Activated naive CD8-positive, alpha-beta T cell treated with anti-CD3 and anti-CD28 coated beads, Interleukin-2, amount 10 ng/mL, durations not matched to agents 7 days and 5 days (primary cell): ENCODE measurements at regions not wholly inside any gene's neighbourhood (a gene's known extent, or its start where the extent isn't known, plus 50 kb on each side); places are given as distances from the start of the nearest gene placed in this dataset.
A peak's percentile ranks its signal among the peaks of the same experiment; 100 is the strongest.

Experiments used
- ATAC-seq: fragments of 150-1000 bp; cut with Tn5 transposase; one replicate; pipeline ENCODE4 v1.10.0; 2021; ENCODE audit warnings: low read depth, moderate library complexity
- POLR2A ChIA-PET: fragments of 350-600 bp; sonication (Branson Sonifier 250); formaldehyde crosslinking; loops from one replicate; lab custom pipeline; 2021; ENCODE audit warnings: antibody characterized with exemption; lab: Charles Lee
- DNase-seq: peaks from one replicate; pipeline ENCODE4 v3.0.0; 2021
- H3K27ac Mint-ChIP-seq: one replicate; pipeline ENCODE4 v1.8.0; 2022; ENCODE audit warnings: mild to moderate bottlenecking, mixed read lengths
- H3K27me3 Mint-ChIP-seq: one replicate; pipeline ENCODE4 v1.8.0; 2022; ENCODE audit warnings: mild to moderate bottlenecking, moderate library complexity, mixed read lengths
- H3K36me3 Mint-ChIP-seq: one replicate; pipeline ENCODE4 v1.8.0; 2021; ENCODE audit warnings: mild to moderate bottlenecking, mixed read lengths
- H3K4me1 Mint-ChIP-seq: one replicate; pipeline ENCODE4 v1.8.0; 2021; ENCODE audit warnings: mixed read lengths
- H3K4me3 Mint-ChIP-seq: one replicate; pipeline ENCODE4 v1.8.0; 2022; ENCODE audit warnings: mild to moderate bottlenecking, moderate library complexity, mixed read lengths
- H3K9me3 Mint-ChIP-seq: one replicate; pipeline ENCODE4 v1.8.0; 2021; ENCODE audit warnings: mixed read lengths

DNA sequence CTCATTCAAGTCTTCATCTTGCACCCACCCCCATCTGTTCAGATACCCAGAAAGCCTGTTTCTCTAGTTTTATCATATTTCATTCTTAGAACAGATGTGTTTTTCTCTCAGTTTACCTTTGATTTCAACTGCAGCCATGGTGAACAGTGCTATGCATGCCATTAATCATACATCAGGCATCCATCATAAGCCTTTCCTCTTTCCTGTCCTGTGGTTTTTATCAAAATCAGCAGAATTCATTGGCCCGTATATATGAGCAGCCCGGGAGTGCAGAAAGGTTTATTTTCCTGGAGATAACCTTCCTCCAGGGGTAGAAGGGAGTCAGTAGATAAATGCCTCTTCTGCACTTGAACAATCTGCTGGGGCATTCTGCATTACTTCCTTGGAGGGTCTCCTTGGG lies 65.7 kb downstream of the IL21 start:
- H3K27ac Mint-ChIP-seq = no peak overlapping the region
- POLR2A ChIA-PET = no interaction called here
- H3K36me3 Mint-ChIP-seq = peaks cover 2% of the 10 kb centered on the region
- peaks cover 1% of the 10 kb centered on the region for H3K4me1 Mint-ChIP-seq
- DNase-seq (no peak), ATAC-seq (no peak)
- H3K9me3 Mint-ChIP-seq = peaks cover 5% of the 10 kb centered on the region
- H3K27me3 Mint-ChIP-seq = no peaks in the 10 kb centered on the region
- no peak overlapping the region for H3K4me3 Mint-ChIP-seq

DNA sequence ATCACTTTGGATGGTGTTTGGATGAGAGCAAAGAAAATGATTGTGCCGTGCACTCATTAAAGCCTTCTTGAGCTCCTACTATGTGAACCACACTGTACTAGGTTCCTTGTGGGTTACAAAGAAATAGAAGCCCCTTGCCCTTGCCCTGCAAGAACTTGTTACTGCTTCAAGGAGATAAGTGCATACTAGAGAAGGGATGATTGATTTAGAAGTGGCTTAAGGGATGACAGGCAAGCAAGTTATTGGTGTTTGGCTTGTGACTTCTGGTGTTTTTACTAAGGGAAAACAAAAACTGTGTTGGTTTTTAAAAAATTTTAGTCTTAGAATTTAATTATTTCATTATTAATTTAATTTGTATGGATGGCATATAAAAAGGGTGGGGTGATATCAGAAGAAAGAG lies 67.4 kb downstream of the IL21 start:
- no peak for DNase-seq
- ATAC-seq = no peak
- H3K27me3 Mint-ChIP-seq = no peaks in the 10 kb centered on the region
- H3K9me3 Mint-ChIP-seq = peaks cover 6% of the 10 kb centered on the region
- no peak overlapping the region for H3K27ac Mint-ChIP-seq
- peaks cover 3% of the 10 kb centered on the region for H3K36me3 Mint-ChIP-seq
- no peak overlapping the region for H3K4me3 Mint-ChIP-seq
- peaks cover 8% of the 10 kb centered on the region for H3K4me1 Mint-ChIP-seq
- POLR2A ChIA-PET = no interaction called here

GRCh38 chr4:122552898-122553297 lies 68.0 kb downstream of the IL21 start:
- POLR2A ChIA-PET = no interaction called here
- Mint-ChIP-seq H3K27me3 (no peaks in the 10 kb centered on the region), H3K4me3 (no peak overlapping the region), H3K9me3 (peaks cover 6% of the 10 kb centered on the region), H3K36me3 (peaks cover 3% of the 10 kb centered on the region), H3K4me1 (peaks cover 13% of the 10 kb centered on the region), H3K27ac (no peak overlapping the region)
- DNase-seq (no peak), ATAC-seq (no peak)

DNA sequence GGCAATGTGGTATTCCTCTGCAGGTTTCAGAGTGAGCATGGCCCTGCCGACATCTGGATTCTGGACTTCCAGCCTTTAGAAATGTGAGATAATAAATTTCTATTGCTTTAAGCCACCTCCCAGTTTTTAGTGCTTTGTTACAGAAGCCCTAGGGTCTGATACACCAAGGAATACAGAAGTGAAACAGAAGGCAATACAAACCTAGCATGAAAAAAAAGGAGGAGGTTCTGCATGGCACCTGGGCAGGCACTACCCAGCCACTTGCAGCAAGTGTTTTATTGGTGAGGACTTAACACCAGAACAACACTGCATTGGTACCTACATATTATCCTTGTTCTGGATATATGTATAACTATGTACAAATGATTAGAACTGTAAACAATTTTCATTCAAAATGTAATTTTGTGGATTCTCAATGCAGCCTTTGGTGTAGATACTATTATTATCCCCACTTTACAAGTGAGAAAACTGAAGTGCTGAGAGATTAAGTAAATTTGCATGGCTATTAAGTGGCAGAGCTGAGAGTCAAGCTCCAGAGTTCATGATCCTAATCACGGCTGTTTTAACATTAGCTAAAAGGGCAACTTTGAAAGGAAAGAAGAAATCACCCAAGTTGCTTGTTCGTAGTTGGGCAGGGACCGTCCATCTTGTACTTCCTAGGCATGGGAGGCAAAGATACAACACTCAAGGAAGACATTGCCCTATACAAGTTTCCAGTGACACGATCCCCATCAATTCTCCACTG lies 71.8 kb downstream of the IL21 start:
- H3K36me3 Mint-ChIP-seq = peaks cover 3% of the 10 kb centered on the region
- POLR2A ChIA-PET = no interaction called here
- no peak overlapping the region for H3K4me3 Mint-ChIP-seq
- H3K27ac Mint-ChIP-seq = no peak overlapping the region
- H3K4me1 Mint-ChIP-seq = peaks cover 13% of the 10 kb centered on the region
- ATAC-seq = no peak
- DNase-seq = no peak
- H3K27me3 Mint-ChIP-seq = no peaks in the 10 kb centered on the region
- peaks cover 5% of the 10 kb centered on the region for H3K9me3 Mint-ChIP-seq

- H3K27ac Mint-ChIP-seq = no peak overlapping the region
- POLR2A ChIA-PET = no interaction called here
- peak; percentile 86 for ATAC-seq
- DNase-seq = no peak
- H3K4me3 Mint-ChIP-seq = no peak overlapping the region
- H3K36me3 Mint-ChIP-seq = peaks cover 3% of the 10 kb centered on the region
- peaks cover 13% of the 10 kb centered on the region for H3K4me1 Mint-ChIP-seq
- peaks cover 2% of the 10 kb centered on the region for H3K9me3 Mint-ChIP-seq
- H3K27me3 Mint-ChIP-seq = no peaks in the 10 kb centered on the region
Observed at GRCh38 chr4:122548452-122548851, 72.4 kb downstream of the IL21 start.

- Mint-ChIP-seq H3K4me3 (peak overlapping the region; percentile 47), H3K27me3 (no peaks in the 10 kb centered on the region), H3K4me1 (peaks cover 30% of the 10 kb centered on the region), H3K36me3 (no peaks in the 10 kb centered on the region), H3K27ac (peak overlapping the region; percentile 82), H3K9me3 (no peaks in the 10 kb centered on the region)
- DNase-seq (no peak), ATAC-seq (peak; percentile 55)
- POLR2A ChIA-PET = no interaction called here
Observed at GRCh38 chr4:122542411-122543236, 78.2 kb downstream of the IL21 start.

DNA sequence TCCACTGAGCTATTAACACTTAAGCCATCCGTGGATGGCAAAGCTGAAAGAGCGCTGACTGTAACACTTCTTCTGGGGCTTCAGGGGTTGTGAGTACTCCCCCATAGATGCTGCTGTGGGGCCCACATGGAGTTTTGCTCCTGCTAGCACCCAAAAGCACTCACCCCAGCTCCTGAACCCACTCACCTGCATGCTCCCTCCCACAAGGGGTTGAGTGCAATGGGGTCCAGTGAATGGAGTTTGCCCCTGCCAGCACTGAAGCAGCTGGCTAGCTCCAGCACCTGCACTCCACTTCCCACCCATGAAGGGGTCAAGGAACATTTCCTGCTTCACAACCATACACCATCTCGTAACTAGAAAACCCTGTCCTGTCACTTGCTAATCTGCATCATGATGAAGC lies 78.9 kb downstream of the IL21 start:
- POLR2A ChIA-PET = no interaction called here
- H3K36me3 Mint-ChIP-seq = no peaks in the 10 kb centered on the region
- peak overlapping the region; percentile 9 for H3K4me3 Mint-ChIP-seq
- H3K27me3 Mint-ChIP-seq = no peaks in the 10 kb centered on the region
- H3K4me1 Mint-ChIP-seq = peaks cover 30% of the 10 kb centered on the region
- peak; percentile 28 for DNase-seq
- no peak for ATAC-seq
- no peaks in the 10 kb centered on the region for H3K9me3 Mint-ChIP-seq
- H3K27ac Mint-ChIP-seq = peak overlapping the region; percentile 82

- Mint-ChIP-seq H3K27ac (no peak overlapping the region), H3K36me3 (no peaks in the 10 kb centered on the region), H3K4me3 (no peak overlapping the region), H3K27me3 (no peaks in the 10 kb centered on the region), H3K9me3 (peaks cover 3% of the 10 kb centered on the region), H3K4me1 (peaks cover 30% of the 10 kb centered on the region)
- DNase-seq = no peak
- POLR2A ChIA-PET = no interaction called here
- ATAC-seq = no peak
Observed at GRCh38 chr4:122540838-122541237, 80.0 kb downstream of the IL21 start.

- POLR2A ChIA-PET = no interaction called here
- H3K4me3 Mint-ChIP-seq = peak overlapping the region; percentile 16
- peaks cover 5% of the 10 kb centered on the region for H3K9me3 Mint-ChIP-seq
- peak; percentile 68 for ATAC-seq
- peaks cover 30% of the 10 kb centered on the region for H3K4me1 Mint-ChIP-seq
- DNase-seq = no peak
- no peaks in the 10 kb centered on the region for H3K36me3 Mint-ChIP-seq
- no peak overlapping the region for H3K27ac Mint-ChIP-seq
- H3K27me3 Mint-ChIP-seq = no peaks in the 10 kb centered on the region
Observed at GRCh38 chr4:122539861-122540465, 80.9 kb downstream of the IL21 start.

- H3K36me3 Mint-ChIP-seq = peaks cover 1% of the 10 kb centered on the region
- H3K27ac Mint-ChIP-seq = no peak overlapping the region
- H3K27me3 Mint-ChIP-seq = no peaks in the 10 kb centered on the region
- H3K4me3 Mint-ChIP-seq = no peak overlapping the region
- H3K4me1 Mint-ChIP-seq = peaks cover 25% of the 10 kb centered on the region
- DNase-seq = no peak
- H3K9me3 Mint-ChIP-seq = peaks cover 10% of the 10 kb centered on the region
- no peak for ATAC-seq
- POLR2A ChIA-PET = no interaction called here
Observed at GRCh38 chr4:122537388-122538135, 81.0 kb upstream of the IL2 start.

DNA sequence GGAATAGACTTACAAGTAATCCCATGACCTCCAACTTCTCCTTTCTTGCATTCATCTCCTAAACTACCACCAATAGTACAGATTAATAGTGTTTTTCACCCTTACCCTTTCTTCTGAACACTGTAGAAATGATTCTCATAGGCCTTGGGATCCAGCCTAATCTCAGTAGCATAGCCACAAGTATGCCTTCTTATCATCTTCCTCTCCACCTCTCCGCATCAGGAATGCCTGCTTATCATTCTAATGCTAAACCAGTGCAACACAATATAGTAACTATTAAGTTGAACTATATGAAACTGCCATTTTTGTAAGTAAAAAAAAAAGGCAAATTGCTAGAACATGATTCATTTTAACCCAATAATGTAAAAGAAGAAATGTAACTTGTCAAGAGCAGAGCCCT lies 79.5 kb upstream of the IL2 start:
- H3K27me3 Mint-ChIP-seq = no peaks in the 10 kb centered on the region
- POLR2A ChIA-PET = no interaction called here
- peaks cover 1% of the 10 kb centered on the region for H3K36me3 Mint-ChIP-seq
- DNase-seq = no peak
- no peak for ATAC-seq
- no peak overlapping the region for H3K27ac Mint-ChIP-seq
- H3K9me3 Mint-ChIP-seq = peaks cover 13% of the 10 kb centered on the region
- peaks cover 15% of the 10 kb centered on the region for H3K4me1 Mint-ChIP-seq
- no peak overlapping the region for H3K4me3 Mint-ChIP-seq

DNA sequence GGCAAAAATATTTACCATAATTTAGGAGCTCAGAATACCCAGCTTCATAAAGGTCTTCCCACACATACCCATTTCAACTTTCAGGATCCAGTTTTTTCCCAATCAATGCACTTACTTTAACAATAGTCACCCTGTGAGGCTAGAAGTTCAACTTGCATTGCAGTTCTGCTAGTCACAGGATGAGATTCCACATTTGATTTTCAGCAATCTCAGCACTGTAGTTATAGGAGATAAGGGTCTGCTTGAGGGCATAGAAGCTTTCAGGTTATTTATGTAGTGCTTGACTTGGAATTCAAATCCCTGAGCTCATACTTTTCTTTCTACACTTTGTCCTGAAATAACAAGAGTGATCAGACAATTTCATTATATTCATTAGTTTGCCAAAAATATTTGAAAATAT lies 78.3 kb upstream of the IL2 start:
- POLR2A ChIA-PET = no interaction called here
- Mint-ChIP-seq H3K36me3 (peaks cover 1% of the 10 kb centered on the region), H3K27me3 (no peaks in the 10 kb centered on the region), H3K4me3 (no peak overlapping the region), H3K4me1 (peaks cover 7% of the 10 kb centered on the region), H3K9me3 (peaks cover 13% of the 10 kb centered on the region), H3K27ac (no peak overlapping the region)
- ATAC-seq (no peak), DNase-seq (no peak)

GRCh38 chr4:122533841-122534240 lies 77.3 kb upstream of the IL2 start:
- Mint-ChIP-seq H3K27me3 (no peaks in the 10 kb centered on the region), H3K36me3 (peaks cover 1% of the 10 kb centered on the region), H3K9me3 (peaks cover 13% of the 10 kb centered on the region), H3K4me1 (no peaks in the 10 kb centered on the region), H3K27ac (no peak overlapping the region), H3K4me3 (no peak overlapping the region)
- POLR2A ChIA-PET = no interaction called here
- DNase-seq (no peak), ATAC-seq (no peak)
